Hepatocyte (in vitro differentiated cells): ENCODE measurements at regions not wholly inside any gene's neighbourhood (a gene's known extent, or its start where the extent isn't known, plus 50 kb on each side); places are given as distances from the start of the nearest gene placed in this dataset.
A peak's percentile ranks its signal among the peaks of the same experiment; 100 is the strongest.

Experiments used
- DNase-seq: peaks from one replicate; pipeline ENCODE4 v3.0.0-alpha.2; 2016; ENCODE audit warnings: low spot score
- H2AFZ ChIP-seq: fragments of 200-600 bp; sonication (generic); 2 replicates; pipeline ENCODE4 v1.6.0; 2016; ENCODE audit warnings: antibody characterized with exemption, mild to moderate bottlenecking
- H3K27ac ChIP-seq: fragments of 200-600 bp; sonication (generic); 2 replicates; pipeline ENCODE4 v1.5.1; 2016; ENCODE audit warnings: mild to moderate bottlenecking
- H3K27me3 ChIP-seq: fragments of 200-600 bp; sonication (generic); 2 replicates; pipeline ENCODE4 v1.6.1; 2016
- H3K36me3 ChIP-seq: fragments of 200-600 bp; sonication (generic); replicated peaks from 2 replicates; pipeline ENCODE4 v1.5.1; 2016; ENCODE audit warnings: low read depth; ENCODE audit not compliant: insufficient read depth
- H3K4me1 ChIP-seq: fragments of 200-600 bp; sonication (generic); 2 replicates; pipeline ENCODE4 v1.5.1; 2016; ENCODE audit warnings: mild to moderate bottlenecking, moderate library complexity; ENCODE audit not compliant: insufficient read depth
- H3K4me2 ChIP-seq: fragments of 200-600 bp; sonication (generic); 2 replicates; pipeline ENCODE4 v1.6.0; 2016
- H3K4me3 ChIP-seq: fragments of 200-600 bp; sonication (generic); 2 replicates; pipeline ENCODE4 v1.5.1; 2016; ENCODE audit warnings: mild to moderate bottlenecking
- H3K79me2 ChIP-seq: fragments of 200-600 bp; sonication (generic); 2 replicates; pipeline ENCODE4 v1.6.0; 2017; ENCODE audit warnings: mild to moderate bottlenecking
- H3K9me2 ChIP-seq: fragments of 200-600 bp; sonication (generic); replicated peaks from 2 replicates; pipeline ENCODE4 v1.6.0; 2017; ENCODE audit warnings: mild to moderate bottlenecking; ENCODE audit not compliant: insufficient read depth
- H3K9me3 ChIP-seq: fragments of 200-600 bp; sonication (generic); 2 replicates; pipeline ENCODE4 v1.5.1; 2016; ENCODE audit warnings: low read depth, mild to moderate bottlenecking
- H4K20me1 ChIP-seq: fragments of 200-600 bp; sonication (generic); 2 replicates; pipeline ENCODE4 v1.6.0; 2016; ENCODE audit warnings: mild to moderate bottlenecking; ENCODE audit not compliant: insufficient read depth, poor library complexity, severe bottlenecking
- EZH2 ChIP-seq: fragments of 200-600 bp; sonication (generic); IDR thresholded peaks from 2 replicates; pipeline ENCODE4 v1.6.1; 2016; ENCODE audit warnings: antibody characterized with exemption, mild to moderate bottlenecking, borderline replicate concordance
- EZH2phosphoT487 ChIP-seq: fragments of 200-600 bp; sonication (generic); IDR thresholded peaks from one replicate; pipeline ENCODE4 v1.6.1; 2018; ENCODE audit warnings: antibody characterized with exemption, mild to moderate bottlenecking, low read depth, moderate library complexity; ENCODE audit not compliant: unreplicated experiment, severe bottlenecking
- WGBS: methylation state at CpG from one replicate; pipeline ENCODE4 v1.1.6; 2016; ENCODE audit warnings: low lambda C conversion rate; ENCODE audit errors: missing lambda C conversion rate; 5-methylcytosine and 5-hydroxymethylcytosine counted together
- TF ChIP-seq, protein P1 (sequence below): fragments of 200-600 bp; sonication (generic); IDR thresholded peaks from 2 replicates; pipeline ENCODE4 v1.5.1; 2016; ENCODE audit warnings: antibody characterized with exemption, mild to moderate bottlenecking; ENCODE audit not compliant: poor library complexity

- Histone ChIP-seq H3K4me1 (peaks cover 23% of the 10 kb centered on the region), H3K4me3 (no peak overlapping the region), H3K36me3 (no peaks in the 10 kb centered on the region), H3K27ac (no peak overlapping the region), H3K9me2 (no peaks in the 10 kb centered on the region), H2AFZ (no peak overlapping the region), H4K20me1 (no peaks in the 10 kb centered on the region), H3K9me3 (no peaks in the 10 kb centered on the region), H3K4me2 (no peak overlapping the region), H3K79me2 (no peaks in the 10 kb centered on the region), H3K27me3 (no peaks in the 10 kb centered on the region)
- TF ChIP-seq, protein P1, sequence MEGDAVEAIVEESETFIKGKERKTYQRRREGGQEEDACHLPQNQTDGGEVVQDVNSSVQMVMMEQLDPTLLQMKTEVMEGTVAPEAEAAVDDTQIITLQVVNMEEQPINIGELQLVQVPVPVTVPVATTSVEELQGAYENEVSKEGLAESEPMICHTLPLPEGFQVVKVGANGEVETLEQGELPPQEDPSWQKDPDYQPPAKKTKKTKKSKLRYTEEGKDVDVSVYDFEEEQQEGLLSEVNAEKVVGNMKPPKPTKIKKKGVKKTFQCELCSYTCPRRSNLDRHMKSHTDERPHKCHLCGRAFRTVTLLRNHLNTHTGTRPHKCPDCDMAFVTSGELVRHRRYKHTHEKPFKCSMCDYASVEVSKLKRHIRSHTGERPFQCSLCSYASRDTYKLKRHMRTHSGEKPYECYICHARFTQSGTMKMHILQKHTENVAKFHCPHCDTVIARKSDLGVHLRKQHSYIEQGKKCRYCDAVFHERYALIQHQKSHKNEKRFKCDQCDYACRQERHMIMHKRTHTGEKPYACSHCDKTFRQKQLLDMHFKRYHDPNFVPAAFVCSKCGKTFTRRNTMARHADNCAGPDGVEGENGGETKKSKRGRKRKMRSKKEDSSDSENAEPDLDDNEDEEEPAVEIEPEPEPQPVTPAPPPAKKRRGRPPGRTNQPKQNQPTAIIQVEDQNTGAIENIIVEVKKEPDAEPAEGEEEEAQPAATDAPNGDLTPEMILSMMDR, result no peak
- no peak for TF ChIP-seq EZH2
- no peak for TF ChIP-seq EZH2phosphoT487
- no peak for DNase-seq
- 90% methylated on average over 13 of the region's 13 CpGs for WGBS
Measured at GRCh38 chr20:17858450-17859001, 110.1 kb downstream of the SNX5 start.

GRCh38 chr20:17857639-17858449 is 110.8 kb downstream of the SNX5 start:
- H3K9me2 ChIP-seq, result no peaks in the 10 kb centered on the region
- TF ChIP-seq EZH2phosphoT487, result no peak
- TF ChIP-seq, protein P1, result no peak
- no peak for TF ChIP-seq EZH2
- H3K79me2 ChIP-seq, result no peaks in the 10 kb centered on the region
- peaks cover 19% of the 10 kb centered on the region for H3K4me1 ChIP-seq
- no peaks in the 10 kb centered on the region for H4K20me1 ChIP-seq
- H3K36me3 ChIP-seq, result no peaks in the 10 kb centered on the region
- 90% methylated on average over 4 of the region's 4 CpGs for WGBS
- H3K4me2 ChIP-seq, result no peak overlapping the region
- H3K27me3 ChIP-seq, result no peaks in the 10 kb centered on the region
- H3K27ac ChIP-seq, result peak overlapping the region; percentile 83
- H3K4me3 ChIP-seq, result no peak overlapping the region
- no peaks in the 10 kb centered on the region for H3K9me3 ChIP-seq
- no peak for DNase-seq
- H2AFZ ChIP-seq, result no peak overlapping the region

DNA sequence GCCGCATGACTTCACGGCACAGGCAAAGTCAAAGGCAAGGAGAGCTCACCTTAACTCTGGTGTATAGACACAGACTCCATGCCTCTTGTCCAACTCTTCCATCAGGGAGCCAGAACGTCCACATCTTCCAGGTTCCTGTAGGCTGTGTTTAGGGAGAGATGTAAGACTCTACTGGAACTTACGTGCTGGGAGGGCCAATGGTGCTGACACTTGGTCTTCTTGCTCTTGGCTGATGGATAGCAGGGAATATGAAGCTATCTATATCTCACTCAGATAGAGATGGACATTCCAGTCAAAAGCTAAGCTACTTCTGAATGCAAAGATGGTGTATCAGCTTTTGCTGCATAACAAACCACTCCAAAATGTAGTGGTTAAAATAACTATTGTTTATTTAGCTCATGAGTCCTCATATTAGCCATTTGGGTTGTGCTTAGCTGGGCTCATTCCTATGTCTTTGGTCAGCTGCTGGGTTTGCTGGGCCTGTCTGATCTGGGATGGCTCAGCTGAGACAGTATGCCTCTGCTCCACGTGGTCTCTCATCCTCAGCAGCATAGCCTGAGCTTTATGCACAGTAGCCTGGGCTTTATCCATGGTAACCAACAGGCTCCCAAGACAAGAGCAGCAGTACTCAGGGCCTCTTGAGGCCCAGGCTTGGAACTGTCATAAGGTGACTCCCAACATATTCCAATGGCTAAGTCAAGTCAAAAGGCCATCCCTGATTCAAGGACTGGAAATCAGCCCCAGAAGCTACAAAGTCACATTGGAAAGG is 111.6 kb downstream of the SNX5 start:
- H2AFZ ChIP-seq, result no peak overlapping the region
- 92% methylated on average over 5 of the region's 5 CpGs for WGBS
- no peaks in the 10 kb centered on the region for H3K36me3 ChIP-seq
- peak overlapping the region; percentile 83 for H3K27ac ChIP-seq
- H3K4me3 ChIP-seq, result no peak overlapping the region
- no peaks in the 10 kb centered on the region for H4K20me1 ChIP-seq
- no peak overlapping the region for H3K4me2 ChIP-seq
- TF ChIP-seq EZH2 (no peak), EZH2phosphoT487 (no peak)
- TF ChIP-seq, protein P1, result no peak
- H3K4me1 ChIP-seq, result peaks cover 16% of the 10 kb centered on the region
- no peak for DNase-seq
- no peaks in the 10 kb centered on the region for H3K79me2 ChIP-seq
- H3K9me2 ChIP-seq, result no peaks in the 10 kb centered on the region
- no peaks in the 10 kb centered on the region for H3K9me3 ChIP-seq
- no peaks in the 10 kb centered on the region for H3K27me3 ChIP-seq
